Germinal center (tissue), 1 donor: ENCODE measurements at regions not wholly inside any gene's neighbourhood (a gene's known extent, or its start where the extent isn't known, plus 50 kb on each side); places are given as distances from the start of the nearest gene placed in this dataset.

ENCODE experiments used
- DNase-seq: peaks from one replicate; pipeline ENCODE4 v3.0.0; 2012; ENCODE audit warnings: mixed read lengths, low spot score

DNA sequence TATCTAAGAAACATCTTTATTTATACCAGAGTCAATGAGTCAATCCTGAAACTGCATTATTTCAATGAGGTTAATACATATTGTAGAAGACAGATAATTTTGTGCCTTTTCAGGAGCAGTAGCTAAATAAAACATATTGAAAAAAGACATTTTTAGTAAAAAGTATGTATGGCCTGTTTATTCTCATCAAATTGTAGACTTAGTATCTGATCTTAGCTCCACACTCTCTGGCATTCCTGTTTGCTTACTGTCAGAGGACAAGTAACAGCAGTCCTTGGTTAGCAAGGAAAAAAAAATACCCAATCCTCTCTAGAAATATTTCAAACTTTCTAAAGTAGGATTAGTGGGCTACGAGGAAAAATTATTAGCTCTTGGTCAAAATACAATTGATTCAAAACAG, 50.5 kb upstream of the GUCY1A1 start:
- DNase-seq: no peak

DNA sequence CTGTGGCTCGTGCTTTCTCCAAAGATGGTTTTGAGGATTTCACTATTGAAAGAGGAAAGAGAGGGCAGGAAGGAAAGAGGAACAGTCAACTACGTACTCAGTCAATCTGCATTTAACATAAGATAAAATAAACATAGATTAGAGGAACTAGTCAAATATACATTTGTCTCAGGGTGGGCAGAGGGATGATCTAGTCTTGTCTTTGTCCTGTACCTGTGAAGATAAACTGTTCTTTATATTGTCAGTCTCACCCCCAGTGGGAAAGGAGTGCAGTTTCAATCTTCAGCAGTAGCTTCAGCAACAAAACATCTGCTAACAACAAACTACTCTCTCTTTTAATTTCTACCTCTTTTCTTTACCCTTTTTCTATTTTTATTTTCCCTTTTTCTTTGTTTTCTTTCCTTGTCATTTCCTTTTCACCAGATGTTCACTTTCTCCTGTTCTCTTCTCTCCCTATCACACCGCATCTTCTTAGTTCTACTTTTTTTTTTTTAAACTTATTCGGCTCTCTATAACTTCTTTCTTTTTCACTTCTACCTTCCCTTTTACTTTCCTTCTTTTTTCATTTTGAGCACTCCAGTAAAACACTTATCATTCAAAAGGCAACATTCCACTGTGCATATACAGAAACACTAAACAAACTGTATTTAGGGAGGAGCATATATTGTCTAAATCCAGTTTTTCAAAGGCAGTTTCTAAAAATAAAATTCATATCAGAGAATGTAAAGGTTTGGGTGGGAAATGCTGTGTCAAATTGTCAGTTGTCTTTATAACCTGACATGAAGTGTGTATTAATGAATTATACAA, 51.4 kb upstream of the GUCY1A1 start:
- no peak for DNase-seq

GRCh38 chr4:155614111-155614762, 52.4 kb upstream of the GUCY1A1 start:
- no peak for DNase-seq

DNA sequence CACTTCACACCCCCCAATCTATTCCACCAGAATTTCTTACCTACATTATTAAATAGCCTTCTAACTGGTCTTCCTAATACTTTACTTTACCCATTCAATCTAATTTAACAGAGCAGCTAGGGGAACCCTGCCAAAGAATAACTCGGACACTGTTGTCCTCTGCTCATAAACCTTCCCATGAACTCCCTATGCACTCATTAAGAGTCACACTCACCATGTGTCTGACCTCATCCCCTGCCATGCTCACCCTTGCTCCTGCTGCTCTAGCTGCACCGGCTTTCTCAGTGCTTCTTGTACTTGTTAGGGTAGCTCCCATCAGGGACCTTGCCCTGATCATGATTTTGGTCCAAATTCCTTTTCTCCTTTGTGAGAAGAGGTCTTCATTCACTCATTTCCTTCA, 54.6 kb upstream of the GUCY1A1 start:
- DNase-seq: no peak

GRCh38 chr4:155611501-155611900, 55.1 kb upstream of the GUCY1A1 start:
- no peak for DNase-seq

DNA sequence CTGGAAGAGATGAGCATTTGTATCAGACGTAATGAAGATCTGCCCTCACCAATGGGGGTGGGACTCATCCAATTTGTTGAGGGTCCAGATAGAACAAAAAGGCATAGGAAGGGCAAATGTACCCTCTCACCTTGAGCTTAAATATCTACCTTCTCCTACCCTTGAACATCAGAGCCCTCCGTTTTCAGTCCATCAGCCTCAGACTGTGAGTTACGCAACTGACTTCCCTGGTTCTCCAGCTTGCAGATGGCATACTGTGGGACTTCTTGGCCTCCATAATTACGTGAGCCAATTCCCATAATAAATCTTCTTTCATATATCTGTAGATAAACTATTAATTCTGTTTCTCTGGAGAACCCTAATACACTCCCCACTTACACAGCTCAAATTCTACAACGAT, 56.5 kb upstream of the GUCY1A1 start:
- DNase-seq: no peak

DNA sequence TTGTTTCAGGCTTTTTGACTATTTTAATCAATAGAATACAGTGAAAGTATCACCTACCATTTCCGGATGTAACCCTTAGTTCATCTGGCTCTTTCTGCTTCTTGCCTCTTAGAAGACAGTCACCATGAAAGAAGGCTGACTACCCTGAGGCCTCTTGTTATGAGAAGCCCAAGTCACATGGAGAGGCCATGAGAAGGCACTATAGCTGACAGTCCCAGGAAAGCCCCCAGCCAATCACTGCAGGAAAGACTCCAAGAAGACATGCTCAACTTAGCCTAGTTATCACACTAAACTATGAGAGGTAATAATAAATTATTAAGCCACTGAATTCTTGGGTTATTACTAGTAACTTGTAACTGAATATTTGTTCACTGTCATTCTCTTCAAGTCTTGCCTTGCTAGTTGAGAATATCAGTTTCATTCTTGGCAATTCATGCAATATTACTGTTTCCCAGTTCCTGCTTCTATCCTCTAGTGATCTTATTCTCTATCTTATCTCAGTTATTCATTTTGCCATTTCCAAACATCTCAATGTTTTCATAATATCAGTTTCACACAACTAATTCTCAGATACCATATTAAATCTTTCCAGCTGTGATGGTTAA, 57.1 kb upstream of the GUCY1A1 start:
- DNase-seq: no peak

- DNase-seq: no peak
Measured at GRCh38 chr4:155608225-155608885, 58.3 kb upstream of the GUCY1A1 start.

GRCh38 chr4:155607481-155607880, 59.2 kb upstream of the GUCY1A1 start:
- no peak for DNase-seq

GRCh38 chr4:155604718-155605626, 61.7 kb upstream of the GUCY1A1 start:
- DNase-seq: no peak

GRCh38 chr4:155603360-155603891, 63.2 kb upstream of the GUCY1A1 start:
- no peak for DNase-seq

DNA sequence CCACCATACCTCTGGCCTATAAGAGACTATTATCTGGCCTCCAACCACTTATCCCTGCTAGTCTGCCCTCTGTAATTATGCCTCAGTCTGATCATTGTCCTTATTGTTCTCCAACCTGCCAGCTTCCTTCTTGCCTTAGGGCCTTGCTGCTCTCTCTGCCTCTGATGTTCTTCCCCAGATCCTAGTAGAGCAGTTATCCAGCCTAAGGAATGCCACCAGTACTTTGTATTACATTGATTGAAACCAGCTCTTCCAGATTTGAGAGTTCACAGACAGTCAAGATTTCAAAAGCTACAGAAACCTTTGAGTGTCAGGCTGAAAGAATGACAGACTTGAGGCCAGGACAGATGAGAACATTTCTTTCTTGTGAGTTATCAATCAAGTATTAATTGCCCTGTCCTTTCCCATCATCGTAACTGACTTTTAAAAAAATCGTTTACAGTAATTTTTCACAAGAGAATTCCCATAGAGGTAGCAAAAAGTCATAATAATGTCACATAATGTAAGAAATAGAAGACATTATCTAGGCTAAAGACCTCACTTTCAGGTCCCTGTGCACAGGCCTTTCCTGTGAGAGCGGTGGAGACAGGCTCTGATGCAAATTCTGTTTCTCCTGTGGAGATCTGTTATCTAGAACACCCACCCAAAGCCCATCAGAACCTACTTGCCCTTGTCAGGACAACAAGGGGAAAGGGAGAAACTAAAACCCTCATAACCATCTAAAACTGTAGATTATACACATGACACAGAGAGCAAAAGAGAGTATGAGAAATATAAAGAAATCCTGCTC, 64.1 kb upstream of the GUCY1A1 start:
- DNase-seq: no peak

DNA sequence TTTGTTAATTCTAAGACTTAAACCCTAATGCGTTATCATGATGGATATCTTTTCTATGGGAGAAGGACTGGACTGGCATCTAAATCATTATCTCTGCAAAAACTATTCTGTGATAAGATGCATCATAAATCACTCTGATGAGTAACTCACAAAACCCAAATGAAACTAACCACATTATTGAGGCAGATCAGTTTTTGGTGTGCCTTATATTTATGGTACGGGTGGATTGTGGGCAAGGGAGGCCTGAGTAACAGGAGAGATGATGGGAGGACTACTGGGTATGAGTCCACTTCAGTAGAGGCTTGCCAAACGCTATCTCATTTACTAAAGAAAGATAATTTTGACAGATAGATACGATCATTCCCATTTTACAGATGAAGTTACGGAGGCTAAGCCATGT, 66.4 kb upstream of the GUCY1A1 start:
- no peak for DNase-seq

DNA sequence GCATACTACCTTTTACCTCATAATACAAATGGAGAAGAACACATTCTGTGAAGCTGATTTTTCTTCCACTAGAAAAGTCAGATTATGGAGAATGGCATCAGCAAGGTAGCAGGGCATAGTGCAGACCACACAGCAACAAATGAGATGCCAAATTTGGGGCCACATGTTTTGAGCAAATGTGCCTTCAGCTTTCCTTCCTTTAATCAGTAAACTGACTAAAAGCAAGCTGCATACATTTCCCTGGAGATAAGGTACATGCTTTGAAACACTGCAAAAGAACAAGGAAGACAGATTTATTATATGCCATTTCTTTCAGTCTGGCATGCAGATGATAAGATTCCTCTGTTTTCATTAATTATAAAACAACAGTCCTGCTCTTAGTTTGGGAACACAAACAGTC, 67.1 kb upstream of the GUCY1A1 start:
- no peak for DNase-seq

GRCh38 chr4:155599085-155599484, 67.6 kb upstream of the GUCY1A1 start:
- no peak for DNase-seq

- DNase-seq: no peak
Measured at GRCh38 chr4:155597933-155598451, 68.7 kb upstream of the GUCY1A1 start.

DNA sequence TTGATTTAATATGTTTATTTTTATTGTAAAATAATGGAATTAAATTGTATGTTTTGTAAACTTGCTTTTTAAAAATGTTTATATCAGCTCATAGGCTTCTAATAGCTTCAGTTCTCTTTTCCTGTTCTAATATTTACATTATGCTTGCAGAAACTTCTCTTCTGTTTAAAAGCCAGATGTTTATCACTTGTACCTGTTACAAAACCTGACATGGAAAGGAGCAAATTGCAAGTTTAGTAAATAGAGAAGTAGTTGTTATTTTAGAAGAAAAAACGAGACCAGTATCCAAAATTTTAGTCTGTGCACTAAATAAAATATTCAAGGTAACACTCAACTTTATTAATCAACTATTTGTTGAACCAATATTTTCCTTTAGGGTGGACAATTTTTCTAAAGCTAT, 69.4 kb upstream of the GUCY1A1 start:
- DNase-seq: no peak

- DNase-seq: no peak
Measured at GRCh38 chr4:155593793-155594192, 72.9 kb upstream of the GUCY1A1 start.

DNA sequence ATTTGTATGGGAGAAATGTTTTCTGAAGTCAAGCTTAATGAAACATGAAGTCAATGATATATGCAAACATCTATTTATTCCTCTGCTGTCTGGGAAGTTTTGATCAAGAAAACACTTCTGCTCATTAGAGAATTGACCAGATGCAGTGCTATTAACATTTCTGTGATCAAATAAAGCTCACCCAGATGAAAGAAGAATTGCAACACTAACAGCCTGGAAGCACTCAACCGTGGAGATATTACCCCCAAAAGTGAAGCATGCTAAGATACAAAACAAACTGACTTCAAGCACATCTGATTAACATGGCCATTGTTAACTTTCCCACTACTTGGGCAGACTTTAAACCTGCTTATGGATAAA, 73.7 kb upstream of the GUCY1A1 start:
- no peak for DNase-seq

GRCh38 chr4:155592179-155592937, 74.3 kb upstream of the GUCY1A1 start:
- no peak for DNase-seq
